Fibroblast of lung (primary cell): ENCODE measurements at regions not wholly inside any gene's neighbourhood (a gene's known extent, or its start where the extent isn't known, plus 50 kb on each side); places are given as distances from the start of the nearest gene placed in this dataset.

ENCODE experiments used
- CTCF ChIP-seq, 2 donors: IDR thresholded peaks in 1 of 2; conservative IDR thresholded peaks in 1 of 2; 1 replicate in 1 of 2; 2 replicates in 1 of 2; pipeline ENCODE4 v1.5.1; 2011 to 2012; ENCODE audit warnings: low read length in 2 of 2, control low read depth in 1 of 2, inconsistent platforms in 1 of 2, low read depth in 1 of 2, mild to moderate bottlenecking in 1 of 2
- EZH2 ChIP-seq: IDR thresholded peaks from 2 replicates; pipeline ENCODE4 v1.5.1; 2012; ENCODE audit warnings: low read length, control low read depth, mild to moderate bottlenecking; ENCODE audit errors: missing control alignments

- TF ChIP-seq CTCF (conservative IDR thresholded peaks at IDR 0.05 in 1 of 2, IDR thresholded peaks at IDR 0.05 in 1 of 2; ENCODE audit: low read depth in 1 of 2, low read length in 2 of 2) = no peak
- no peak for TF ChIP-seq EZH2
Observed at GRCh38 chr3:94968519-94968918, 905.7 kb downstream of the NSUN3 start.
